ENCODE measurements at regions not wholly inside any gene's neighbourhood (a gene's known extent, or its start where the extent isn't known, plus 50 kb on each side); places are given as distances from the start of the nearest gene placed in this dataset.
"Not testable (repeated sequence)": the region's sequence is repeated elsewhere in the genome, so short reads cannot be mapped to it uniquely, and the experiment has no call there.

GRCh38 chrX:140057001-140057411, 91.7 kb upstream of the CXorf66 start:
- H3K27me3 ChIP-seq (ENCODE audit: control insufficient read depth, insufficient read depth, low read length): no peaks in the 10 kb centered on the region
- H3K4me1 ChIP-seq (ENCODE audit: control insufficient read depth, low read depth, low read length): peaks cover 7% of the 10 kb centered on the region
- no peak overlapping the region for H3K4me3 ChIP-seq (ENCODE audit: low read length)

GRCh38 chrX:140053846-140054245, 88.5 kb upstream of the CXorf66 start:
- H3K27ac ChIP-seq (ENCODE audit: low read length): no peak overlapping the region
- peaks cover 16% of the 10 kb centered on the region for H3K4me1 ChIP-seq (ENCODE audit: control insufficient read depth, low read depth, low read length)
- H3K36me3 ChIP-seq (ENCODE audit: control insufficient read depth, low read depth, low read length): no peaks in the 10 kb centered on the region
- peak overlapping the region; percentile 17 for H3K4me3 ChIP-seq (ENCODE audit: low read length)
- no peak overlapping the region for H3K9ac ChIP-seq (ENCODE audit: low read length)
- no peaks in the 10 kb centered on the region for H3K27me3 ChIP-seq (ENCODE audit: control insufficient read depth, insufficient read depth, low read length)
- peaks cover 10% of the 10 kb centered on the region for H3K9me3 ChIP-seq (ENCODE audit: control insufficient read depth, low read depth, low read length)

More at GRCh38 chrX:140057001-140057411, 91.7 kb upstream of the CXorf66 start:
- no peak overlapping the region for H3K27ac ChIP-seq (ENCODE audit: low read length)
- no peaks in the 10 kb centered on the region for H3K36me3 ChIP-seq (ENCODE audit: control insufficient read depth, low read depth, low read length)
- peaks cover 10% of the 10 kb centered on the region for H3K9me3 ChIP-seq (ENCODE audit: control insufficient read depth, low read depth, low read length)
- H3K9ac ChIP-seq (ENCODE audit: low read length): no peak overlapping the region

- Histone ChIP-seq H3K27me3 (ENCODE audit: control insufficient read depth, insufficient read depth, low read length) (no peaks in the 10 kb centered on the region), H3K36me3 (ENCODE audit: control insufficient read depth, low read depth, low read length) (no peaks in the 10 kb centered on the region), H3K4me3 (ENCODE audit: low read length) (no peak overlapping the region), H3K9me3 (ENCODE audit: control insufficient read depth, low read depth, low read length) (peaks cover 8% of the 10 kb centered on the region), H3K4me1 (ENCODE audit: control insufficient read depth, low read depth, low read length) (peaks cover 16% of the 10 kb centered on the region), H3K27ac (ENCODE audit: low read length) (no peak overlapping the region), H3K9ac (ENCODE audit: low read length) (no peak overlapping the region)
Measured at GRCh38 chrX:140050906-140051305, 85.6 kb upstream of the CXorf66 start.

GRCh38 chrX:140040386-140040785, 75.1 kb upstream of the CXorf66 start:
- Histone ChIP-seq H3K9ac (ENCODE audit: low read length) (no peak overlapping the region), H3K4me3 (ENCODE audit: low read length) (no peak overlapping the region), H3K9me3 (ENCODE audit: control insufficient read depth, low read depth, low read length) (peaks cover 5% of the 10 kb centered on the region), H3K27ac (ENCODE audit: low read length) (no peak overlapping the region), H3K36me3 (ENCODE audit: control insufficient read depth, low read depth, low read length) (no peaks in the 10 kb centered on the region), H3K27me3 (ENCODE audit: control insufficient read depth, insufficient read depth, low read length) (no peaks in the 10 kb centered on the region), H3K4me1 (ENCODE audit: control insufficient read depth, low read depth, low read length) (no peaks in the 10 kb centered on the region)

GRCh38 chrX:140038842-140039241, 73.5 kb upstream of the CXorf66 start:
- Histone ChIP-seq H3K9ac (ENCODE audit: low read length) (no peak overlapping the region), H3K27ac (ENCODE audit: low read length) (no peak overlapping the region), H3K4me3 (ENCODE audit: low read length) (no peak overlapping the region), H3K36me3 (ENCODE audit: control insufficient read depth, low read depth, low read length) (no peaks in the 10 kb centered on the region), H3K27me3 (ENCODE audit: control insufficient read depth, insufficient read depth, low read length) (no peaks in the 10 kb centered on the region), H3K9me3 (ENCODE audit: control insufficient read depth, low read depth, low read length) (peaks cover 8% of the 10 kb centered on the region), H3K4me1 (ENCODE audit: control insufficient read depth, low read depth, low read length) (no peaks in the 10 kb centered on the region)

GRCh38 chrX:140034916-140035315, 69.6 kb upstream of the CXorf66 start:
- peaks cover 8% of the 10 kb centered on the region for H3K9me3 ChIP-seq (ENCODE audit: control insufficient read depth, low read depth, low read length)
- no peaks in the 10 kb centered on the region for H3K4me1 ChIP-seq (ENCODE audit: control insufficient read depth, low read depth, low read length)
- no peak overlapping the region for H3K9ac ChIP-seq (ENCODE audit: low read length)
- no peaks in the 10 kb centered on the region for H3K36me3 ChIP-seq (ENCODE audit: control insufficient read depth, low read depth, low read length)
- no peak overlapping the region for H3K4me3 ChIP-seq (ENCODE audit: low read length)
- no peaks in the 10 kb centered on the region for H3K27me3 ChIP-seq (ENCODE audit: control insufficient read depth, insufficient read depth, low read length)
- no peak overlapping the region for H3K27ac ChIP-seq (ENCODE audit: low read length)

- H3K9ac ChIP-seq (ENCODE audit: low read length): no peak overlapping the region
- no peaks in the 10 kb centered on the region for H3K4me1 ChIP-seq (ENCODE audit: control insufficient read depth, low read depth, low read length)
- H3K27ac ChIP-seq (ENCODE audit: low read length): no peak overlapping the region
- peaks cover 2% of the 10 kb centered on the region for H3K9me3 ChIP-seq (ENCODE audit: control insufficient read depth, low read depth, low read length)
- H3K4me3 ChIP-seq (ENCODE audit: low read length): no peak overlapping the region
- H3K27me3 ChIP-seq (ENCODE audit: control insufficient read depth, insufficient read depth, low read length): no peaks in the 10 kb centered on the region
- no peaks in the 10 kb centered on the region for H3K36me3 ChIP-seq (ENCODE audit: control insufficient read depth, low read depth, low read length)
Measured at GRCh38 chrX:140022482-140022881, 57.2 kb upstream of the CXorf66 start.

GRCh38 chrX:140019134-140019533, 53.8 kb upstream of the CXorf66 start:
- H3K4me3 ChIP-seq (ENCODE audit: low read length); H3K27me3 ChIP-seq (ENCODE audit: control insufficient read depth, insufficient read depth, low read length); H3K4me1 ChIP-seq (ENCODE audit: control insufficient read depth, low read depth, low read length); H3K9me3 ChIP-seq (ENCODE audit: control insufficient read depth, low read depth, low read length); H3K36me3 ChIP-seq (ENCODE audit: control insufficient read depth, low read depth, low read length); H3K27ac ChIP-seq (ENCODE audit: low read length); H3K9ac ChIP-seq (ENCODE audit: low read length): not testable (repeated sequence)
